OCI-LY1 (cell line): ENCODE measurements at regions not wholly inside any gene's neighbourhood (a gene's known extent, or its start where the extent isn't known, plus 50 kb on each side); places are given as distances from the start of the nearest gene placed in this dataset.

ENCODE experiments used
- H2AFZ ChIP-seq: fragments of 200-600 bp; sonication (generic), shearing (Covaris generic); 2 replicates; pipeline ENCODE4 v1.6.0; 2014; ENCODE audit warnings: antibody characterized with exemption, mild to moderate bottlenecking, low read length
- H3F3A ChIP-seq: fragments of 200-600 bp; sonication (generic), shearing (Covaris generic); 2 replicates; pipeline ENCODE4 v1.6.0; 2014; ENCODE audit warnings: mild to moderate bottlenecking, antibody characterized with exemption, low read length, moderate library complexity; ENCODE audit not compliant: insufficient read depth
- H3K27ac ChIP-seq: fragments of 200-600 bp; sonication (generic); 2 replicates; pipeline ENCODE4 v1.5.1; 2014; ENCODE audit warnings: low read length, mixed run types, mild to moderate bottlenecking, low read depth; ENCODE audit not compliant: poor library complexity, severe bottlenecking
- H3K27me3 ChIP-seq: fragments of 200-600 bp; sonication (generic); 2 replicates; pipeline ENCODE4 v1.6.0; 2014; ENCODE audit warnings: antibody characterized with exemption, mild to moderate bottlenecking, low read length, moderate library complexity; ENCODE audit not compliant: insufficient read depth
- H3K36me3 ChIP-seq: fragments of 200-600 bp; sonication (generic); 2 replicates; pipeline ENCODE4 v1.6.1; 2014; ENCODE audit warnings: mild to moderate bottlenecking, antibody characterized with exemption, low read length, moderate library complexity, mixed read lengths; ENCODE audit not compliant: insufficient read depth
- H3K4me1 ChIP-seq: fragments of 200-600 bp; sonication (generic); 2 replicates; pipeline ENCODE4 v1.5.1; 2014; ENCODE audit warnings: mild to moderate bottlenecking, low read length, moderate library complexity; ENCODE audit not compliant: insufficient read depth, severe bottlenecking
- H3K4me2 ChIP-seq: fragments of 200-600 bp; sonication (generic), shearing (Covaris generic); 2 replicates; pipeline ENCODE4 v1.6.1; 2014; ENCODE audit warnings: low read length
- H3K4me3 ChIP-seq: fragments of 200-600 bp; sonication (generic); 2 replicates; pipeline ENCODE4 v1.5.1; 2014; ENCODE audit warnings: low read length, low read depth, mild to moderate bottlenecking, mixed read lengths; ENCODE audit not compliant: poor library complexity, severe bottlenecking
- H3K79me2 ChIP-seq: fragments of 200-600 bp; shearing (Covaris generic); 2 replicates; pipeline ENCODE4 v1.6.1; 2016; ENCODE audit warnings: mixed run types, low read length, mixed read lengths; ENCODE audit not compliant: insufficient read depth
- H3K9ac ChIP-seq: fragments of 200-600 bp; sonication (generic), shearing (Covaris generic); 2 replicates; pipeline ENCODE4 v1.6.1; 2014; ENCODE audit warnings: mild to moderate bottlenecking, low read length, mixed read lengths
- H3K9me2 ChIP-seq: fragments of 200-600 bp; sonication (generic), shearing (Covaris generic); 2 replicates; pipeline ENCODE4 v1.6.1; 2014; ENCODE audit warnings: low read depth, mild to moderate bottlenecking, low read length, mixed read lengths
- H3K9me3 ChIP-seq: fragments of 200-600 bp; shearing (Covaris generic); 2 replicates; pipeline ENCODE4 v1.6.1; 2014; ENCODE audit warnings: low read length, mixed read lengths
- H4K20me1 ChIP-seq: fragments of 200-600 bp; sonication (generic), shearing (Covaris generic); 2 replicates; pipeline ENCODE4 v1.6.0; 2016; ENCODE audit warnings: mild to moderate bottlenecking, low read length; ENCODE audit not compliant: insufficient read depth
- EZH2 ChIP-seq: fragments of 200-600 bp; sonication (generic), shearing (Covaris generic); IDR thresholded peaks from 2 replicates; pipeline ENCODE4 v1.8.0; 2017; ENCODE audit warnings: borderline replicate concordance, mixed run types, mild to moderate bottlenecking, antibody characterized with exemption, low read length, moderate library complexity, mixed read lengths
- TF ChIP-seq, protein P1 (sequence below): fragments of 200-600 bp; sonication (generic), shearing (Covaris generic); IDR thresholded peaks from 2 replicates; pipeline ENCODE4 v1.5.1; 2017; ENCODE audit warnings: mild to moderate bottlenecking, antibody characterized with exemption, low read length, moderate library complexity, mixed read lengths

DNA sequence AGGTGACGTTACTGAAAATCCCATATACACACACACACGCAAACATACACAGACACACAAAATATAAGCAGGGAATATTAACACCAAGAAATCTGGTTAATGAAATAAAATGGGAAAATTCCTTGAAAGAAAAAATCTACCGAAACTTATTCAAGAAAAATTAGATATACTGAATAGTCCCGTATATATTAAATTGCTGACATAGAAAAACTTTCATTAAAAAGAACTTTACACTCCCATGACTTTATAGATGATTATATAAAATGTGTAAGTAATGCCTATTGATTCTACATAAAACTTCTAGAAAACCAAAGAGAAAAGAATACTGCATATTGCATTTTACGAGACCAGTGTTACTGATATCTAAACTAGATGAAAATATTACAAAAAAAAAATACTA, 803.2 kb downstream of the SLC16A7 start:
- Histone ChIP-seq H3K4me2 (no peak overlapping the region), H3K27me3 (no peaks in the 10 kb centered on the region), H3K9me3 (no peaks in the 10 kb centered on the region), H3K9ac (no peak overlapping the region), H3F3A (no peaks in the 10 kb centered on the region), H3K27ac (no peak overlapping the region), H3K4me1 (no peaks in the 10 kb centered on the region), H3K9me2 (no peaks in the 10 kb centered on the region), H4K20me1 (no peaks in the 10 kb centered on the region), H3K36me3 (no peaks in the 10 kb centered on the region), H3K4me3 (no peak overlapping the region), H2AFZ (no peak overlapping the region), H3K79me2 (no peaks in the 10 kb centered on the region)
- TF ChIP-seq EZH2, result no peak
- TF ChIP-seq, protein P1, sequence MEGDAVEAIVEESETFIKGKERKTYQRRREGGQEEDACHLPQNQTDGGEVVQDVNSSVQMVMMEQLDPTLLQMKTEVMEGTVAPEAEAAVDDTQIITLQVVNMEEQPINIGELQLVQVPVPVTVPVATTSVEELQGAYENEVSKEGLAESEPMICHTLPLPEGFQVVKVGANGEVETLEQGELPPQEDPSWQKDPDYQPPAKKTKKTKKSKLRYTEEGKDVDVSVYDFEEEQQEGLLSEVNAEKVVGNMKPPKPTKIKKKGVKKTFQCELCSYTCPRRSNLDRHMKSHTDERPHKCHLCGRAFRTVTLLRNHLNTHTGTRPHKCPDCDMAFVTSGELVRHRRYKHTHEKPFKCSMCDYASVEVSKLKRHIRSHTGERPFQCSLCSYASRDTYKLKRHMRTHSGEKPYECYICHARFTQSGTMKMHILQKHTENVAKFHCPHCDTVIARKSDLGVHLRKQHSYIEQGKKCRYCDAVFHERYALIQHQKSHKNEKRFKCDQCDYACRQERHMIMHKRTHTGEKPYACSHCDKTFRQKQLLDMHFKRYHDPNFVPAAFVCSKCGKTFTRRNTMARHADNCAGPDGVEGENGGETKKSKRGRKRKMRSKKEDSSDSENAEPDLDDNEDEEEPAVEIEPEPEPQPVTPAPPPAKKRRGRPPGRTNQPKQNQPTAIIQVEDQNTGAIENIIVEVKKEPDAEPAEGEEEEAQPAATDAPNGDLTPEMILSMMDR, result no peak

DNA sequence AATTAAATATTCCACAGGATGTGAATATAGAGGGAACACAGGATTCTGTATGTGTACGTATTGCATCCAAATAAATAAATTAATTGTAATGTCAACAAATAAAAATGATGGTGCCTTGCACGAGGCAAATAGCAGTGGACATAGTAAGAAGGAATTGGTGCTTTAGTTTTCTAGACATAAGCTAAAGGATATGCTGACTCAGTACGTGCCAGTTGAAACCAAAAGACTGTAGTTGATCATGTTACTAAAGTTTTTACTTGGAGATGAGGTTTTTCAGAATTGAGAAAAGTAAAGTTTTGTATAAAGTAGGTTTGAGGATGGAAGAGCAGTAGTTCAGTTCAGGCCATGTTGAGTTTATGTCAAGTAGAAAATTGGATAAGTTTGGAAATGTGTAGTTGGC, 807.2 kb downstream of the SLC16A7 start:
- Histone ChIP-seq H3K9ac (no peak overlapping the region), H3K4me1 (no peaks in the 10 kb centered on the region), H3F3A (no peaks in the 10 kb centered on the region), H3K27ac (no peak overlapping the region), H3K4me3 (no peak overlapping the region), H3K27me3 (no peaks in the 10 kb centered on the region), H3K9me3 (no peaks in the 10 kb centered on the region), H2AFZ (no peak overlapping the region), H3K9me2 (no peaks in the 10 kb centered on the region), H3K79me2 (no peaks in the 10 kb centered on the region), H3K36me3 (no peaks in the 10 kb centered on the region), H4K20me1 (no peaks in the 10 kb centered on the region), H3K4me2 (no peak overlapping the region)
- TF ChIP-seq EZH2, result no peak

DNA sequence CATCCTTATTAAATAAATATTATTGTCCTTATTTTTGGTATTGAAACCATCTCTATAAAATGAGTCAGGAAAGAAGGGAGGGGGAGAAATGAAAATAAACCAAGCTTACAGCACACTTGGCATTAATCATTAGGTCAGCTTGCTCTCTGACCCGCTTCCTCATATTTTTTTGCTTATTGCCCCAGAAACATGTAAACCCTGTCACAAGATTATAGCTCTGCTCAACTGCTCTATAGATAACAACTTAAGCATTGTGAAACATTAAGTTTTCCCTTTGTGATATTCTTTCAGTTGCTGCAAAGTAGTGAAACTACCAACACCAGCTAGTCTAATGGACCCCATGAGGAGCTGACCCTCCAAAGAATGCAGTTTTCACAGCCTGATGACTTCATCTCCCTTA, 819.5 kb downstream of the SLC16A7 start:
- Histone ChIP-seq H3K9me3 (no peaks in the 10 kb centered on the region), H3K4me2 (no peak overlapping the region), H3K9me2 (no peaks in the 10 kb centered on the region), H3F3A (no peaks in the 10 kb centered on the region), H3K4me3 (no peak overlapping the region), H3K36me3 (no peaks in the 10 kb centered on the region), H3K27ac (no peak overlapping the region), H4K20me1 (no peaks in the 10 kb centered on the region), H3K9ac (no peak overlapping the region), H2AFZ (no peak overlapping the region), H3K27me3 (no peaks in the 10 kb centered on the region), H3K4me1 (no peaks in the 10 kb centered on the region), H3K79me2 (no peaks in the 10 kb centered on the region)
- no peak for TF ChIP-seq EZH2
- TF ChIP-seq, protein P1, result no peak

GRCh38 chr12:60419986-60420385, 824.2 kb downstream of the SLC16A7 start:
- H2AFZ ChIP-seq, result no peak overlapping the region
- H3F3A ChIP-seq, result no peaks in the 10 kb centered on the region
- no peak overlapping the region for H3K9ac ChIP-seq
- no peaks in the 10 kb centered on the region for H4K20me1 ChIP-seq
- no peaks in the 10 kb centered on the region for H3K9me2 ChIP-seq
- H3K36me3 ChIP-seq, result no peaks in the 10 kb centered on the region
- no peak for TF ChIP-seq EZH2
- TF ChIP-seq, protein P1, result no peak
- no peaks in the 10 kb centered on the region for H3K79me2 ChIP-seq
- H3K4me1 ChIP-seq, result no peaks in the 10 kb centered on the region
- H3K4me2 ChIP-seq, result no peak overlapping the region
- H3K27me3 ChIP-seq, result no peaks in the 10 kb centered on the region
- no peak overlapping the region for H3K4me3 ChIP-seq
- no peak overlapping the region for H3K27ac ChIP-seq
- no peaks in the 10 kb centered on the region for H3K9me3 ChIP-seq
